Panc1 (cell line): ENCODE measurements at regions not wholly inside any gene's neighbourhood (a gene's known extent, or its start where the extent isn't known, plus 50 kb on each side); places are given as distances from the start of the nearest gene placed in this dataset.

ENCODE experiments used
- CTCF ChIP-seq: fragments of 450-650 bp; IDR thresholded peaks from 2 replicates; pipeline ENCODE4 v1.5.1; 2017; ENCODE audit warnings: mild to moderate bottlenecking
- POLR2AphosphoS5 ChIP-seq: IDR thresholded peaks from 2 replicates; pipeline ENCODE4 v1.6.1; 2012; ENCODE audit warnings: mild to moderate bottlenecking, low read depth, low read length, moderate library complexity
- SIN3A ChIP-seq: IDR thresholded peaks from 2 replicates; pipeline ENCODE4 v1.6.1; 2012; ENCODE audit warnings: low read depth, mild to moderate bottlenecking, low read length, moderate library complexity, borderline replicate concordance; ENCODE audit not compliant: insufficient read depth

- no peak for TF ChIP-seq CTCF
- no peak for TF ChIP-seq POLR2AphosphoS5
- no peak for TF ChIP-seq SIN3A
Observed at GRCh38 chr6:87936065-87936464, 111.6 kb upstream of the SPACA1 start.
